NCI-H524 (cell line): ENCODE measurements at regions not wholly inside any gene's neighbourhood (a gene's known extent, or its start where the extent isn't known, plus 50 kb on each side); places are given as distances from the start of the nearest gene placed in this dataset.
"Not testable (repeated sequence)": the region's sequence is repeated elsewhere in the genome, so short reads cannot be mapped to it uniquely, and the experiment has no call there.

ENCODE experiments used
- DNase-seq, 2 experiments: peaks; one replicate each; lab custom pipeline; 2025; lab: John Stamatoyannopoulos, UW

- no peak for DNase-seq
Measured at GRCh38 chrX:123085311-123085940, 98.7 kb upstream of the GRIA3 start.

- DNase-seq: no peak
Measured at GRCh38 chrX:123086768-123087167, 97.3 kb upstream of the GRIA3 start.

GRCh38 chrX:123087326-123087725 is 96.8 kb upstream of the GRIA3 start:
- DNase-seq: no peak

- no peak for DNase-seq
Measured at GRCh38 chrX:123088331-123088730, 95.7 kb upstream of the GRIA3 start.

- DNase-seq: no peak
Measured at GRCh38 chrX:123088930-123089329, 95.1 kb upstream of the GRIA3 start.

- DNase-seq: no peak
Measured at GRCh38 chrX:123093792-123094191, 90.3 kb upstream of the GRIA3 start.

GRCh38 chrX:123108513-123109427 is 75.3 kb upstream of the GRIA3 start:
- DNase-seq: peak; percentile 2 to 18

GRCh38 chrX:123121241-123121640 is 62.8 kb upstream of the GRIA3 start:
- no peak for DNase-seq

- not testable (repeated sequence) for DNase-seq
Measured at GRCh38 chrX:123129805-123130204, 54.3 kb upstream of the GRIA3 start.
